ENCODE measurements at regions not wholly inside any gene's neighbourhood (a gene's known extent, or its start where the extent isn't known, plus 50 kb on each side); places are given as distances from the start of the nearest gene placed in this dataset.
A peak's percentile ranks its signal among the peaks of the same experiment; 100 is the strongest.

- Mint-ChIP-seq H3K4me3 (no peak overlapping the region), H3K4me1 (peaks cover 14% of the 10 kb centered on the region), H3K36me3 (ENCODE audit: low read depth) (no peaks in the 10 kb centered on the region), H3K9me3 (no peaks in the 10 kb centered on the region), H3K27me3 (ENCODE audit: insufficient read depth) (no peaks in the 10 kb centered on the region), H3K27ac (no peak overlapping the region)
- H3K9me3 ChIP-seq (ENCODE audit: control insufficient read depth, low read length): no peaks in the 10 kb centered on the region
- 89 to 100% methylated on average over 1 to 3 of the region's 3 CpGs for WGBS, 2 experiments (ENCODE audit: insufficient coverage in 1 of 2, insufficient read length in 1 of 2)
- DNase-seq: peak; percentile 45
- no peaks in the 10 kb centered on the region for H3K27me3 ChIP-seq (ENCODE audit: control insufficient read depth, insufficient read depth, low read length, poor library complexity, severe bottlenecking)
- H3K36me3 ChIP-seq (ENCODE audit: control insufficient read depth, insufficient read depth, low read length): no peaks in the 10 kb centered on the region
- H3K4me3 ChIP-seq (ENCODE audit: low read length): no peak overlapping the region
- no peaks in the 10 kb centered on the region for H3K4me1 ChIP-seq (ENCODE audit: control insufficient read depth, insufficient read depth, low read length)
- TF ChIP-seq, protein P1, sequence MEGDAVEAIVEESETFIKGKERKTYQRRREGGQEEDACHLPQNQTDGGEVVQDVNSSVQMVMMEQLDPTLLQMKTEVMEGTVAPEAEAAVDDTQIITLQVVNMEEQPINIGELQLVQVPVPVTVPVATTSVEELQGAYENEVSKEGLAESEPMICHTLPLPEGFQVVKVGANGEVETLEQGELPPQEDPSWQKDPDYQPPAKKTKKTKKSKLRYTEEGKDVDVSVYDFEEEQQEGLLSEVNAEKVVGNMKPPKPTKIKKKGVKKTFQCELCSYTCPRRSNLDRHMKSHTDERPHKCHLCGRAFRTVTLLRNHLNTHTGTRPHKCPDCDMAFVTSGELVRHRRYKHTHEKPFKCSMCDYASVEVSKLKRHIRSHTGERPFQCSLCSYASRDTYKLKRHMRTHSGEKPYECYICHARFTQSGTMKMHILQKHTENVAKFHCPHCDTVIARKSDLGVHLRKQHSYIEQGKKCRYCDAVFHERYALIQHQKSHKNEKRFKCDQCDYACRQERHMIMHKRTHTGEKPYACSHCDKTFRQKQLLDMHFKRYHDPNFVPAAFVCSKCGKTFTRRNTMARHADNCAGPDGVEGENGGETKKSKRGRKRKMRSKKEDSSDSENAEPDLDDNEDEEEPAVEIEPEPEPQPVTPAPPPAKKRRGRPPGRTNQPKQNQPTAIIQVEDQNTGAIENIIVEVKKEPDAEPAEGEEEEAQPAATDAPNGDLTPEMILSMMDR (conservative IDR thresholded peaks at IDR 0.05): no peak
- no peak overlapping the region for H3K27ac ChIP-seq (ENCODE audit: low read depth, low read length)
- H3K9ac ChIP-seq (ENCODE audit: extremely low read depth, low read length, poor library complexity, severe bottlenecking): no peak overlapping the region
Observed at GRCh38 chr5:167254132-167254531, 1037.3 kb upstream of the WWC1 start.

DNA sequence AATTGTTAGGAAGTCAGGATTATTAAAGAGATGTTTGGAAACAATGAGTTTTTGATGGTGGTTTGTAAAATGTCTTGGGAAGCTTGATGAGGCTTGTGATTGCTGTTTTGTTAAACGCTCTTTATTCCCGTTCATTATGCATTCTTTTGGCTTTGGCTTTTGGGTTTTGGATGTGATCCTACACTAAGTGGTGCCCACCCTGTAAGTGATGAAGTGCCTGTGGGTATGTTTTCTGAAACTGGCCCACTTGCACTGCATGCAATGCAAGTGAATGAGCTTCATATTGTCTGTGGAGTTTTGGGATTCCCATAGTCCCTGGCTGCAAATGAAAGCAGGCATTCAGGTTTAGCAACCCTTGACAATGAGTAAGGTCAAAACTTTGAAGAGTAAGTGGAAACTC, 1035.5 kb upstream of the WWC1 start:
- Histone ChIP-seq H3K4me3 (ENCODE audit: low read length) (no peak overlapping the region), H3K9me3 (ENCODE audit: control insufficient read depth, low read length) (no peaks in the 10 kb centered on the region), H3K27ac (ENCODE audit: low read depth, low read length) (no peak overlapping the region), H3K36me3 (ENCODE audit: control insufficient read depth, insufficient read depth, low read length) (no peaks in the 10 kb centered on the region), H3K9ac (ENCODE audit: extremely low read depth, low read length, poor library complexity, severe bottlenecking) (no peak overlapping the region), H3K4me1 (ENCODE audit: control insufficient read depth, insufficient read depth, low read length) (no peaks in the 10 kb centered on the region), H3K27me3 (ENCODE audit: control insufficient read depth, insufficient read depth, low read length, poor library complexity, severe bottlenecking) (no peaks in the 10 kb centered on the region)
- Mint-ChIP-seq H3K27ac (no peak overlapping the region), H3K4me3 (no peak overlapping the region), H3K36me3 (ENCODE audit: low read depth) (no peaks in the 10 kb centered on the region), H3K27me3 (ENCODE audit: insufficient read depth) (no peaks in the 10 kb centered on the region), H3K9me3 (no peaks in the 10 kb centered on the region), H3K4me1 (peaks cover 14% of the 10 kb centered on the region)
- TF ChIP-seq, protein P1 (conservative IDR thresholded peaks at IDR 0.05): no peak
- no peak for DNase-seq
- 90 to 95% methylated on average over 2 of the region's 2 CpGs for WGBS, 2 experiments (ENCODE audit: insufficient coverage in 1 of 2, insufficient read length in 1 of 2)

DNA sequence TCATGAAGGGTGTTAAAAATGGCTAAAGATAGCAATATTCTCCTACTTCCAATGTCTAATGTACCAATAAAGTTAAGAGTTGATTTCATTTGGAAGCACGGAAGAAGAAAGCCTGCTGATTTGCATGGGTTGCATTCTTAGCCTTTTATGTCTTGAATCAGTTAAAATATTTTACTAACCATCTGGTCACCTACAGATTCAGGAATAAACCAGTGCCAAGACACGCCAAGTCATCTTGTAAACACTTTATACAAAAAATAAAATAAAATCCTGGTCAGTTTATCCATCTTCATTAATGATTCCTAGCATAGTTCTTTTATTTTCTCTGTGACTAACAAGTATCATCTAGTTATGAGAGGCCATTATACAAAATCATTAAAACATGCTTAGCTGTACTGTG, 1031.6 kb upstream of the WWC1 start:
- Mint-ChIP-seq H3K4me1 (peaks cover 2% of the 10 kb centered on the region), H3K27ac (no peak overlapping the region), H3K27me3 (ENCODE audit: insufficient read depth) (no peaks in the 10 kb centered on the region), H3K36me3 (ENCODE audit: low read depth) (no peaks in the 10 kb centered on the region), H3K4me3 (no peak overlapping the region), H3K9me3 (peaks cover 5% of the 10 kb centered on the region)
- Histone ChIP-seq H3K4me1 (ENCODE audit: control insufficient read depth, insufficient read depth, low read length) (no peaks in the 10 kb centered on the region), H3K9ac (ENCODE audit: extremely low read depth, low read length, poor library complexity, severe bottlenecking) (no peak overlapping the region), H3K4me3 (ENCODE audit: low read length) (no peak overlapping the region), H3K27me3 (ENCODE audit: control insufficient read depth, insufficient read depth, low read length, poor library complexity, severe bottlenecking) (no peaks in the 10 kb centered on the region), H3K9me3 (ENCODE audit: control insufficient read depth, low read length) (no peaks in the 10 kb centered on the region), H3K27ac (ENCODE audit: low read depth, low read length) (no peak overlapping the region), H3K36me3 (ENCODE audit: control insufficient read depth, insufficient read depth, low read length) (no peaks in the 10 kb centered on the region)
- DNase-seq: no peak
- WGBS, 2 experiments (ENCODE audit: insufficient coverage in 1 of 2, insufficient read length in 1 of 2): 82 to 100% methylated on average over 1 to 2 of the region's 2 CpGs
- TF ChIP-seq, protein P1 (conservative IDR thresholded peaks at IDR 0.05): no peak

Data from endodermal cell (in vitro differentiated cells).